Umbilical cord (tissue), 1 donor: ENCODE measurements at regions not wholly inside any gene's neighbourhood (a gene's known extent, or its start where the extent isn't known, plus 50 kb on each side); places are given as distances from the start of the nearest gene placed in this dataset.
"Not testable (repeated sequence)": the region's sequence is repeated elsewhere in the genome, so short reads cannot be mapped to it uniquely, and the experiment has no call there.

Source experiments
- DNase-seq: peaks from one replicate; pipeline ENCODE4 v3.0.0-alpha.2; 2015; ENCODE audit warnings: low spot score

DNA sequence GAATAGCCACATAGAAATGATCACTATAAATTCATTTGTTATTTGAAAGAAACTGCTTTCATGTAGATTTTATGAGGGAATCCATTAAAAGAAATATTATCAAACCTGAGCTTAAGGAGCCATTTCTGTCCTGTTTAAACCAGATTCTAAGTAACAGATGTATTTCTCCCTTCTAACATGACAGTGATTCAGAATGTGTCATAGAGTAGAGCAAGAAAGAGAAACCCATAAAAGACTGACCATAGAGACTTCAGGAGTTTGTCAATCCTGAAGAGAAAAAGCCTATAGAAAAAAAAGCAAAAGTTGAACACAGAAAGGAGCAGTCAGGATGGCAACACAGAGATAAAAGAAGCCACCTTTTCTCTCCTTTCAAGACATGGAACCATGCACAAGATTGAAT lies 390.6 kb downstream of the PRIM2 start:
- peak; percentile 18 for DNase-seq

- peak; percentile 3 for DNase-seq
These were observed 405.1 kb downstream of the PRIM2 start for GRCh38 chr6:57722546-57722945.

DNA sequence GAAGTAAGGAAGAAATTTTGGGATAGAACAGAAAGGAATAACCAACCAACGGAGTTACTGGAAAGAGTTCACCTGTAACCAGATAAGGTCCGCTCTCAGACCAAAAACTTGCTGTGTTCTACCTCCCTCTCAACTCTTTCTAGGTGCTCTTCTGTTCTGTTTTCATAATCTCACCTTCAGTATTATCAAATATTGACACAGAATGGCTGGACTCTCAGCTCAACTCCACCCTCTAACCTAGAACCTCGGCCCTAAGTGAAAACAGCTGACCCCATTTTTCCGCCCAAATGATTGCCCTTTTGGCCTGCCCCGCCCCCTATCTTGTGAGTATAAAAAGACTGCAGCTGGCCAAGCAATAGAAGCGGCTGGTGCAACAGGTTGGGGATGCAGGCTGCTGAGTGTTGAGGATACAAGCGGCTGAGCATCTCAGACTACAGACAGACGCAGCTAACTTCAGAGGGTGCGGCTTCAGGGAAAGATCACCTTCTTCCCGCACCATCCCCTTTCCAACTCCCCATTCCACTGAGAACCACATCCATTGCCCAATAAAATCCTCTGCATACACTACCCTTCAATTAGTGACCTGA lies 406.5 kb downstream of the PRIM2 start:
- not testable (repeated sequence) for DNase-seq

- DNase-seq = not testable (repeated sequence)
These were observed 412.0 kb downstream of the PRIM2 start for GRCh38 chr6:57729407-57729806.

DNA sequence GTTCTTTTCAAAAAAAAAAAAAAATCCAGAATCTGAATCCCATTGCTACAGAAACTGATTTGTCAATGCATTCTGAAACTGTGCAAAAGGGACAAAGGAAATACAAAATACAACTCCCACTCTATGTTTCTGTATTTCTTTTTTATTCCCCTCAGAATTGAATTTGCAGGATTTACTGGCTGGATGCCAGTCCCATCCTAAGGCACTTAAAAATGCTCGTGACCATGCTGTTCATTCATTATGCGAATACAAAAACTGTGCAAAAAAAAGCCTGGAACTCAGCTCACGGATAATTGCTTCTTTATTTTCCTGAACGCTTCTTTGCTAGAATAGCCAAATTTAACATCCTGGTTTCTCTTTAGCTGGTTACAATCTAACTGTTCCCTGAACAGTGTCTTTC lies 413.3 kb downstream of the PRIM2 start:
- DNase-seq = not testable (repeated sequence)

DNA sequence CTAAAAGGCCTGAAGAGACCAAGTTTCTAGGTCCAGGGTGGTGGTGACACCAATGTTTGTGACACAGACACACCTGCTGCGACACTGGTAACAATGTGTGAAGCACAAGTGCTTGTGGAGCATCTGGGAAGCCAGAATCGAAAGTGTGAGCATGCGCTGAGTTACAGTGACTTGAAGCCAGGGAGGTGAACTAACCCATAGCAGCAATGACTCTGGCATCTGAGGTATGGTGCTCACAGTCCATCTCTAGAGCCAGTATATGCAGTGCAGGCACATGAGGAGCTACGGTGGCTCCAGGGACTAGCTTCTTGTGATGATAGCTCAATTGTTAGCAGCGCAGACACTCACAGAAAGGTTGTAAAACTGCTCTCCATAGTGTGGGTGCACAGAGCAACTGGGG lies 430.3 kb downstream of the PRIM2 start:
- not testable (repeated sequence) for DNase-seq

DNA sequence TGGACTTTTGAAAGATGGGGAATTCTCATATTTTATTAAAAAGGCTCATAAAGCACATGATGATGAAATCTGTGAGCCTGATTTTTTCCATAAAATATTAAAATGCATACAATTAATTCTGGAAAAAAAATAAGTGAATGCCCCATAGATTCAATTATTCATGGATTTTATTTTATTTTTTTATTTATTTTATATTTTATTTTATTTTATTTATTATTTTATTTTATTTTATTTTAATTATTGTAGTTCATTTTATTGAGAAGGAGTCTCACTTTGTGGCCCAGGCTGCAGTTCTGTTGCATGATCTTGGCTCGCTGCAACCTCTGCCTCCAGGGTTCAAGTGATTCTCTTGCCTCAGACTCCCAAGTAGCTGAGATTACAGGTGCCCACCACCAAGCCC lies 442.4 kb downstream of the PRIM2 start:
- not testable (repeated sequence) for DNase-seq

DNA sequence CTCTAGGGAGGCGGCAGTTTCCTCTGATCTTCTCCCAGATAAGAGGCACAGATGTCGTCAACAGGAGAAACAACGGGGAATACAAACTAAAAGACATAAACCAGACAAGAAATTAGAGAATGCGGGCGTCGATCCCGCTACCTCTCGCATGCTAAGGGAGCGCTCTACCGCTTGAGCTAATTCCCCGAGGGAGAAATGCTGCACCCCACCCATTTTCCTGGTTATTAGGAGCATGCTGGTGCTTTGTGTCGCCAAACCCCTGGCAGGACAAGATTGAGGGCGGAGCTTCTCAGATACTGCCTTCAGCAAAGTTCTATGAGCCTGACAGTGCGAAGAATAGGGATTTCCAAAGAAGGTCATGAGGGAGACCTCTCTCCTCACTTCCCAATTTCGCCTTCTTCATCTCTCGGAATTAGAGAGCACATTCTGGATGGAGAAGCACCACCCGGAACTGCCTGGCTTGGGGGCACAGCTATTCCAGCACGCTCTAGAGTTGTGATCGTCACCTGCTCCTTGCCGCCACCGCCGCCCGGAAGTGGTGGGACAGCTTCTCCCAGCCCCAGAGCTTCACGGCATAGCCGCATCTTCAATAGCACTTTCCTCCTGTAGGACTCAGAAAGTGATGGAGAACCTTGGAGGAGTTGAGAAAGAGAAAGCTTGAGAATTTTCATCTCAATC lies 475.4 kb downstream of the PRIM2 start:
- DNase-seq = not testable (repeated sequence)

DNA sequence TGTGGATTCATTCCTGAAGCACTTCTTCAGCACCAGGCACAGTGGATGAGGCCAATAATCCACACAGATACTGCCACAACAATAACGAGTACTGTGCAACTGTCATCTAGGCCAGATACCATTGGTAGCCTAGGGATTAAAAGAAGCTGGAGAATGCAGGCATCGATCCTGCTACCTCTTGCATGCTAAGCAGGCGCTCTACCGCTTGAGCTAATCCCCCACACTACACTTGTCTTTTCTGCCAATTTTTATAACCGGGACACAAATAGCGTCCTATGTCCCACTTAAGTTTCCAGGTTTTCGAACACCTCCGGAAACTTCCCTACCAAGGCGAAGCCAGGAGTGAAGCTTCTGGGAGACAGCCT lies 475.9 kb downstream of the PRIM2 start:
- DNase-seq = not testable (repeated sequence)

DNA sequence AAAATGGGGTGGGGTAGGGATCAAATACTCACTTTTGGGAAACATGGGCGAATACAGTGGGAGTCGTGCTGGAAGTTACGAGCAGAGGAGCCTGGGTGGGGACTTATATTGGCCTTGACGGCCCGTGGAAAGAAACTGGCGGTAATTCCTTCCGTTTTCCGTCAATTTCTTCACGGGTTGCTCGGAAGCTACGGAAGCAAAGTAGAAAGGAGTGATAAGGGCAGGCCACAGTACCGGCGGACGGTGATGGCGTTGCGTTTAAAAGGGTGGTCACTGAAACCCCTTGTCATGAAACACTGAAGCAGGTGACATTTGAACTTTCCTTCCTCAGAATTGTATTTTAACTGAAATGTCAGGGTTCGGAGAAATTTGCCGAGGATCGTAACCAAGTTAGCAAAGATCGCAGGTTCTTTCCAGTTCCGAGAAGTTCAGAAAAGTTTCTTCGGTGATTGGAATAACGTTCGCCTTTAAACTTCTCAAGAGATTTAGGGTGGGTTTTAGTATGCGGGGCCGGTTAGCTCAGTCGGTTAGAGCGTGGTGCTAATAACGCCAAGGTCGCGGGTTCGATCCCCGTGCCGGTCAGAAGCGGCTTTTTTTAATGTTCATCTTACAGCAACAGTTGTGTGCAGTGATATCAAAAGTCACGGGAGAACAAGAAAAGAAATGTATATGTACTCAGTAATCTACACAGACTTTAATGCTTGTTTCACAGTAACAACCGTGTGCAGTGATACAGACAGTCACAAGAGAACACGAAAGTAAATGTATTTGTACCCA lies 482.5 kb downstream of the PRIM2 start:
- DNase-seq = peak; percentile 10

GRCh38 chr6:57808581-57808980 lies 491.2 kb downstream of the PRIM2 start:
- DNase-seq = not testable (repeated sequence)

GRCh38 chr6:57809454-57809853 lies 492.0 kb downstream of the PRIM2 start:
- DNase-seq = not testable (repeated sequence)

GRCh38 chr6:57813271-57814075 lies 496.0 kb downstream of the PRIM2 start:
- DNase-seq = not testable (repeated sequence)

GRCh38 chr6:57815826-57816225 lies 498.4 kb downstream of the PRIM2 start:
- DNase-seq = not testable (repeated sequence)

DNA sequence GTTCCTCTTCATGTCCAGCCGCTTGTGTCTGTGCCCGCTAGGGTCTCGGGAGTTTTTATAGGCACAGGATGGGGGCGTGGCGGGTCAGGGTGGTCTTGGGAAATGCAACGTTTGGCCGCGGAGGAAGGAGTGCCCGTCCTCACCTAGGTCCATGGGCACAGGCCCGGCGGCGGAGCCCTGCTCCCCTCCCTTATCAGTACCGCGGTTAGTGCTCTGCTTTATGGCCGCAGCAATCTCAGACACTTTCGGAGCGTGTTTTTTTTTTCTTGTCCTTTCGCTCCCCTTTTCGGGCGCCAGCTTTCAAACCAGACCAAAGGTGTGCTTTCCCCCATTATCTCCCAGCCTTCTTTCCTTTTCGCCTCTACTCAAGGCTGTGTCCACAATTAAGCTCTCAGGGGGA lies 503.9 kb downstream of the PRIM2 start:
- not testable (repeated sequence) for DNase-seq

DNA sequence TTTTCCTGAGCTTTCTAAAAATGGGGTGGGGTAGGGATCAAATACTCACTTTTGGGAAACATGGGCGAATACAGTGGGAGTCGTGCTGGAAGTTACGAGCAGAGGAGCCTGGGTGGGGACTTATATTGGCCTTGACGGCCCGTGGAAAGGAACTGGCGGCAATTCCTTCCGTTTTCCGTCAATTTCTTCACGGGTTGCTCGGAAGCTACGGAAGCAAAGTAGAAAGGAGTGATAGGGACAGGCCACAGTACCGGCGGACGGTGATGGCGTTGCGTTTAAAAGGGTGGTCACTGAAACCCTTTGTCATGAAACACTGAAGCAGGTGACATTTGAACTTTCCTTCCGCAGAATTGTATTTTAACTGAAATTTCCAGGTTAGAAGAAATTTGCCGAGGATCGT lies 505.0 kb downstream of the PRIM2 start:
- DNase-seq = not testable (repeated sequence)

- DNase-seq = no peak
These were observed 505.5 kb downstream of the PRIM2 start for GRCh38 chr6:57822896-57823358.

- DNase-seq = not testable (repeated sequence)
These were observed 520.3 kb downstream of the PRIM2 start for GRCh38 chr6:57837622-57838209.

DNA sequence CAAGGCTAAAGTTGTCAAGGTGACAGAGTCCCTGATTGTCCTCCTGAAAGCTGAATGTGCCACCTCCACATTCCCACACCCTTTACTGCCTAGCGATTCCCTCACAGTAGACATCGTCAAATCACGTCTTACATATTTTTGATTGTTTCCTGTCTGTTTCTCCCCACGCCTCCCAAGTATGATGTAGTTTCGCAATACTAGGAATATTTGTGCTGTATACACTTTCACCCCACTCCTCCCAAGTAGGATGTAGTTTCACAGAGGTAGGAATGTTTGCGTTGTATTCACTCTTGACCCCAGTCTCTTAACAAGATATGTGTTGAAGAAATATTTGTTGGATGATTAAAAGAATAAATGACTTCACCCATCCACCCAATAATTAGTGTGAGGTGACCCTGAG lies 524.1 kb downstream of the PRIM2 start:
- not testable (repeated sequence) for DNase-seq

GRCh38 chr6:57853745-57854407 lies 536.4 kb downstream of the PRIM2 start:
- not testable (repeated sequence) for DNase-seq
